Islet precursor cell (in vitro differentiated cells): ENCODE measurements at regions not wholly inside any gene's neighbourhood (a gene's known extent, or its start where the extent isn't known, plus 50 kb on each side); places are given as distances from the start of the nearest gene placed in this dataset.

Experiments used
- DNase-seq: peaks from one replicate; pipeline ENCODE4 v3.0.0-alpha.2; 2018

DNA sequence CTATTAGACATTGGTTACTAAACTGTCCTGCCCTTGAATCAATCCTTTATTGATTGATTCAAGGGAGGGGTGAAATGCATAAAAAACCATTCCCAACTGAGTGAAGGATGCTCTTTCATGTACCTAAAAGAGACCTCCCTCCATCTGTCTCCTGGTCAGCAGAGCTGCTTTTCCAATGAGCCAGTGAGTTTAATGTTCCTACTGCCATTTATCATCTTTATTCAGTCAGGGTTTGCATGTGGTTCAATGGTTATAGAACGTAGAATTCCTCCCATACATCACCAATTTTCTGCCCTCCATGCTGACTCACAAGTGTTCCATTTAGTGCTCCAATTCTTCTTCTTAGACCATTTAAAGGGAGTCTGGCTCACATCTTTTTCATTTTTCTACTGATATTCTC is 199.1 kb upstream of the PCSK5 start:
- no peak for DNase-seq

DNA sequence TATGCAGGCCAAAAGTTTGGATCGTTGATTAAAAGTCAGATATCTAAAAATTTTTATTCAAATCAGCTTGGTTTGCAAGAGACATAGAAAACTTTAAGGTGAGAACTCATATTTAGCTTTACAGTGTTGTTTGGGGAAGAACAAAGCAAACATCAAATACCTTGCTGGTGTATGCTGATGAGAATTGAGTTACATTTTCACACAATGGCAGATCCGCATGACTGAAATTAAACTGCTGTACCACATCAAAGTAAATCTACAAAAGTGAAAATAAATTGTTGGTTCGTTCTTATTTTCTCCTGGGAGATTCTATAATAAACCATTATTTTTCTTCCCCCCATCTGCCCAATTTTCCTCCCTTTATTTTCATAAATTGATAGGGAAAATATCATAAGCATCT is 198.2 kb upstream of the PCSK5 start:
- DNase-seq = no peak

DNA sequence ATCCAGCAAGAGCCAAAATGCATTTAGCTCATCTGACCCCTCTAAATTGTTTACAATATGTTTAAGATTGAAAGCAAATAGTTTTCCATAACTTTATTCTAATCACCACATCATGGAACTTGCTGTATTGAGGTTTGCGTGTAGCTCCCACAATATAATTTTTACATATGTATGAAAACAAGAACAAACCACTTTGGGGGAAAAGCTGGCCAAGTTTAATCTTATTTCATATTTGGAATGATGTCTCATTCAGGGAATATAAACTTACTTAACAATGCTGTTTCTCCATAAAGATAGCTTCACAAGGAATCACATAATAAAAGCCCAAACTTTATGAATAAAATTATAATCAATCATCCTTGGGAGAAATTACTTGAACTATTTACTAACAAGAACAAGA is 194.6 kb upstream of the PCSK5 start:
- no peak for DNase-seq

DNA sequence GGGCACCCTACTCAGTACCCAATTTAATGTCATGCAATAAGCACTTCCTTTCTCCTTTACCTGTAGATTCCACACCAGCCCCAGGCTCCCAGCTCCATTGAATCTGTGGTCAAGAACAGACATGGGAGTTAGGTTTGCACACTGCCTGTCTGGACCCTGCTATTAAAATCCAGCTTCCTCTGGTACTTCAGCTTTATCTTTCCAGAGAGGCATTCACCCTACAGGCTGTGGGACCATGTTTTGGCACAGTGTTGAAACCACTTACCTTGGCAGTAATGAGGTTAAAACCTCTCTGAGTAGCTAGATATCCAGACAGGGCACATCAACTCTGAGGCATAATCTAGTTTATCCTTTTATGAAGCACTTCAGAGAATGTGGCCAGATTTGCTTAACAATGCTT is 191.5 kb upstream of the PCSK5 start:
- DNase-seq = no peak

DNA sequence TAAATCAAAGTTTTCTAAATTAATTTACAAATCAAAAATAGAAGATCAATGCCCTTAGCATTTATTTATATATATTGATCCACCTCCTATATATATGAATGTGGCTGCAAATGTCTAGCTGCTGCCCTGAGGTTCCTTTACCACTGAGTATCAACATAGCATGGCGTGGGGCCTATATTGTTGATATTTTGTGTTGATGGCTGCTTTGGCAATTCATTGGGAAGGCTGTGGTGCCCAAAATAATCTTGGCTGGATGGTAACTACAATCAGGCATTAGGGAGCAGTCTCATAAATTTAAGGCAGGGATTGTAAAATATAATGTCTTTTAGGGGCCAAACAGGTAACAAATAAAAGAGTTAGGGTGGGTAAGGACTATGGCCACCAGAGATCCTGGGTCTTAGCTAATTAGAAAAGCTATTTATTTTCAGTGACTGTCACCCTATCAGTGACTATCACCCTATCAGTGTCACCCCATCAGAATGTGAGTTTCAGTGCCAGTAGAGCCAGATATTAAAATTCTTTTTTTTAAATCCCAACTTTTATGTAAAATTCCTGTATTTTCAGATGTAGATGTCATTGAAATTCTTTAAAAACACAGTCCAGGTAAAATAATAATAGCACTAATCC is 190.7 kb upstream of the PCSK5 start:
- no peak for DNase-seq

- no peak for DNase-seq
These were observed 190.2 kb upstream of the PCSK5 start for GRCh38 chr9:75700252-75700640.

DNA sequence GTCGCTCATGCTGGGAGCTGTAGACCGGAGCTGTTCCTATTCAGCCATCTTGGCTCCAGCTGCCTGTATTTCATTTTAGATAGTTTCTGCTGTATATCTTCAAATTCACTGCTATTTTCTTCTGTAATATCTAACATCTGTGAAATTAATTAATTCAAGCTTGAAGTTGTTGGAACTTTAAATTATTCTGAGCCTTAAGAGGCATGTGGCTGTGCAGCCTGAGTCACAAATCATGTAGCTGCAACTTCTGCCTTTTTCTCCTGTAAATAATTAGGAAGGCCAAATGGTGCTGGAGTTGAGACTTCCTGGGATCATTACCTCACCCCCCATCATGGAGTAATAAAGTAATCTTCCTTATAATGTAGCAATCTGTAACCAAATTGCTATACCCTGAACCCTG is 183.3 kb upstream of the PCSK5 start:
- DNase-seq = no peak

- no peak for DNase-seq
These were observed 180.8 kb upstream of the PCSK5 start for GRCh38 chr9:75709698-75710097.

DNA sequence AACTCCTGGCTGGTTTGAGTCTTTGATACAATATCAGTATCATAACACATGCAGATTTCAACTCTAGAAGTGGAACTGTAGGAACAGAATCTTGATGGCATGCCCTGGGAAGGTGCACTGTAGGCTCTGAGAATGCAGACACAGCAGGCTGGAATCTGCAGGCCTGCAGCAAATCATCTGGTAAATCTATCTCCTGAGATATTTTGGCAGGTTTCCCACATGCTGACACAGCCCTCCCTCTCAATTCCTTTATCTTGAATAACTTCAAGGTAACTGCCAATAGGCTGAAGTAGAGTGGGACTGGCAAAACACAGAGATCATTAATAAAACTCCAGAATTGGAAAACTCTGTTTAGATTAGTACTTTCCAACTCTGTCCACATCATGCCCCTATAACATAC is 177.8 kb upstream of the PCSK5 start:
- no peak for DNase-seq

DNA sequence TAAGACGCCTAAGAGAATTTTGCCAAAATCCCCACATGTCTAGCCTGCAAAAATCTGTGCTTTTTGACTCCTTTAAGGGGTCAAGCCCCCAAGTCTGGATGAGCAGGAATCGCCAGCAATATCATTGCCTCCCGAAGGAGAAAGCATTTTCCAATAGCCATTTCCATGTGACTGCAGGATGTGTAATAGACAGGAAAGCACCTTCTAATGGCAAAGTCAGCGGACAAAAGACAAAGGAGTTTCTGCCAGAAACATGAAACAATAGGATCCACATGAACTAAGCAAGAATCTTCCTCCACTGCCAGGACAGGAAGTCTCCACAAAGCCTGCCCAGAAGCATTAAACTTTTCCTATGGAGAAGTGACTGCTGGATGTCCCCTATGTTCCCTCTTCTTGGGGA is 177.1 kb upstream of the PCSK5 start:
- DNase-seq = no peak

DNA sequence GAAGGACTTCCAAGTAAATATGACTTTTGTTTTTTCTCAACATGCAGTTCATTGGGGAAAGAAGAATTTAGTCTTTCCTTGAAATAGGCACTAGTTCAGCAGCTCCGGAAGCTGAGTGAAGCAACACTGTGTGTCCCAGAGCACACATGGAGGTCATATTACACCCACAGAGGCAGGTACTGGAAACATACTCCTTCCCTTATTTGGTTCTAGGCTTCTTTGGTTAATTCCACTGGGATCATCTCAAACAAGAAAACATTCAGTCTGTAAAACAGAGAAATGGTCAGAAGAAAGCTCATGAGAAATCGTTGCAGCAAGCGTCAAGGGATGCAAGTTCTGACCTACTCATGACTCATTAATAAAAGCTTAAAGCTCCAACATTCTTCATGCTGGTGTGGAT is 175.1 kb upstream of the PCSK5 start:
- DNase-seq = no peak

DNA sequence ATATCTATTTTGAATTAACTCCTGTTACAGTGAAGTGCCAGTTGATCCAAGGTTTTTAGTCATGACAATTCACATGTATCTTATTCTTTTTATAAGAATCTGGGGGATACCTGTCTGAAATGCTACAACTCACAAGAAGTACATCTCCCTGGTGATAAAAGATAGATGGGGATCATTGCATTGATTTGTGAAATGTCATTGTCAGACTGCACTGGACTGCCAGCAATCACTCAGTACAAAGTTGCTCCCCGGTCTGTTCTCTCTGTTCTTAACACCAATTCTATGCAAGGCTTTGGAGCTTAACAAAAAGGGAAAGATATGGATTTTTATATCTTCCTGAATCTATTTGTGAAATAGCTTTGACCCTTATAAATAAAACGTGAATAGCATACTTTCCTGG is 171.8 kb upstream of the PCSK5 start:
- DNase-seq = no peak

DNA sequence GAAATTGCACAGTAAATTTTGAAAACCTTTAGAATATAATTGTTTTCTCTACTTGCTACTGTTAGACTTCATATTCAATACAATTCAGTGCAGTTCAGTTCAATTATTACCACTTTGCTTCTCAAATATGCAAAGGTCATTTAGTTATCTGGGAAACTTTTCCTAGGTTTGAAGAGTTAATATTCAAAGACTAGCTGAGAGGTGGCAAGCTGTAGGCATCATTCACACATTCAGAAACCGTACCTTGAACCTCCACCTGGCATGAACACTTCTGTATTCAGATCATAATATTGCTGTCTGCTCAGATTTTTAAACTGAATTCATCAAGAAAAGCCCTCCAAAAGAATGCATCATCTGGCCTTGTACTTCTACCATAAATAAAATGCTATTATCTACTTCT is 162.1 kb upstream of the PCSK5 start:
- DNase-seq = no peak

GRCh38 chr9:75734802-75735201 is 155.7 kb upstream of the PCSK5 start:
- no peak for DNase-seq

DNA sequence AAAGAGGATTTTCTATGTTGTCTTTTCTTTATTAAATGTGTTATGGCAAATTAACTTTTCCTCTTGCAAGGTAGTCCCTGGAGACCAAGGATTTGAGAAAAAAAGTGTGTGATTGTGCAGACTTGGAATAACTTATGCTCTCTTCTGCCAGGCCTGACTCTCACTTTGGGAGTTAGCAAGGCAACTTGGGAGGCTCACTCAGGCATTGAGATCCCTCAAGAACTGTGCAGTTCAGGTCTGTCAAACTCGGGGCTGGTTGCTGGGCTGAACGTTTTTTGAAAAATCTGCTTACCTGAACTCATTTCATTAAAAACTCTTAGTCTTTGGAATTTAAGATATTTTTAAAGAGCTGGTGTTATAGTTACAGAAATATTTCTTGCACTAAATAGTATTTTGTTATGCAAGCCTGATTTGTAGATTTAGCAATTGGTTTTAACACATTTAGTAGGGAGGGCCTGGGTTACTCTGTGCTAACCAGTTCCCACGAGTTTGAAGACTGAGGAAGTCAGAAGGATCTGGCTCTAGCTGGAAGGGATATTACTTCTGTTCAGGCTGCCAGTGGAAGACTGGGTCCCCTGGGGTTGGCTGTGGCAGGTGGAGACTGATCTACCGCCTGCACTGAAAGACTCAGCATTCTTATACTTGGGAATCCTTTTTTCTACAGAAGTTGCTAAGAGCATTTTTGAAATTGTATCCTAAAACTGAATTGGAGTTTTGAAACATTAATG is 150.4 kb upstream of the PCSK5 start:
- no peak for DNase-seq

DNA sequence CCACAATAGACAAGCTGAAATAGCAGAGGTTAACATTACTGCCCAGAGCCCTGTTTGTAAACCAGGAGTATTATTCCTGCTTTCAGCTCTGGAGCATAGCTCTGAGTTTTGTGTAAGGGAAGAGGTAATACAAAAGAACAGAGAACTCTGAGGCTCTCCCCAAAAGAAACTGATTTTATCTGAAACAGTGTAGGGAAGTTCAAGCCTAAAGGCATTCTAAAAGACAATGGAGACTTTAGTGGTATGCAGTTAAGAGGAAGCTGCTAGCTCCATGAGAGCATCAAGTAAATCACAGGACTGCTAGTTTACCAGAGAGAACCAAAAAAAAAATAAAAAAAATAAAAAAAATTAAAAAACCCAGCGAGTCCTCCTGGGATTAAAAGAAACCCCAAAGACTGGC is 146.6 kb upstream of the PCSK5 start:
- no peak for DNase-seq

GRCh38 chr9:75754080-75754479 is 136.4 kb upstream of the PCSK5 start:
- no peak for DNase-seq

DNA sequence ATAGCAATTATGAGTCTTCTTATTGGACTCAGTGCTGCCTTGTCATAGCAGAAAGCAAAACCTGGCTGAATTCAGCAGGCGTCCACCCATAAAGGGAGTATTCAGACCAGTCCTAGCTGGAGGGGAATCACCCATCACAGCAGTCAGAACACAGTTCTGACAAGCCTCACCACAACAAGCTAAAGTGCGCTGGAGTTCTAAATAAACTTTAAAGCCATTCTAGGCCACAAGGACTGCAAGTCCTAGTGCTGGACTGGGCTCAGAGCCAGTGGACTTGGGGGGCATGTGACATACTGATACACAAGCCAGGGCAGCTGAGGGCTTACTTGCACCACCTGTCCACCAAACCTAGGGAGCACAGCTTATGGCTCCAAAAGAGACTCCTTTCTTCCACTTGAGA is 115.3 kb upstream of the PCSK5 start:
- DNase-seq = no peak

- DNase-seq = no peak
These were observed 114.3 kb upstream of the PCSK5 start for GRCh38 chr9:75775966-75776691.

GRCh38 chr9:75780185-75780584 is 110.3 kb upstream of the PCSK5 start:
- no peak for DNase-seq

DNA sequence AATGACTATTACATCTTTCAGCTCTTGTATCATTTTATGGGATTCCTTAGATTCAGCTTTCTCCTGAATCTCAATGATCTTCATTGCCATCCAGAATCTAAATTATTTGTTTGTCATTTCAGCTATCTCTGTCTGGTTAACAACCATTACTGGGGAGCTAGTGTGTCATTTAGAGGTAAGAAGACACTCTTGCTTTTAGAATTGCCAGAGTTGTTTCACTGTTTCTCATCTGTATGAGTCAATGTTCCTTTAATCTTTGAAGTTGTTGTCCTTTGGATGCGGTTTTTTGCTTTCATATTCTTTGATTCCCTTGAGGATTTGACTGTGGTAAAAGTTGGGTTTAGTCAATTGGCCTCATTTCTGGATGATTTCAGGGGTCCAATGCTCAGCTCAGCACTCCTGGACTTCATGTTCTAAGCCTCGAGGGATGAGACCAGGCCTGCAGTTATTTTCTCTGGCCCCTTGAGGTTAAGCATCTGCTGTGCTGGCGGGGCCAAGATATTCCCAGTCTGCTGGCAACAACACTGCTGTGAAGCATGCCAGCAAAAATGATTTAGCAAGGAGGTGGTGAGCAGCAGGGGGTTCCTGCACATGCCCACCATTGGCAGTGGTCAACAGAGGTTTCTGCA is 102.4 kb upstream of the PCSK5 start:
- DNase-seq = no peak

- no peak for DNase-seq
These were observed 93.3 kb upstream of the PCSK5 start for GRCh38 chr9:75797085-75797580.

GRCh38 chr9:75798505-75798904 is 92.0 kb upstream of the PCSK5 start:
- DNase-seq = no peak

- DNase-seq = peak; percentile 61
These were observed 87.3 kb upstream of the PCSK5 start for GRCh38 chr9:75803130-75803529.
